ENCODE measurements at regions not wholly inside any gene's neighbourhood (a gene's known extent, or its start where the extent isn't known, plus 50 kb on each side); places are given as distances from the start of the nearest gene placed in this dataset.

DNA sequence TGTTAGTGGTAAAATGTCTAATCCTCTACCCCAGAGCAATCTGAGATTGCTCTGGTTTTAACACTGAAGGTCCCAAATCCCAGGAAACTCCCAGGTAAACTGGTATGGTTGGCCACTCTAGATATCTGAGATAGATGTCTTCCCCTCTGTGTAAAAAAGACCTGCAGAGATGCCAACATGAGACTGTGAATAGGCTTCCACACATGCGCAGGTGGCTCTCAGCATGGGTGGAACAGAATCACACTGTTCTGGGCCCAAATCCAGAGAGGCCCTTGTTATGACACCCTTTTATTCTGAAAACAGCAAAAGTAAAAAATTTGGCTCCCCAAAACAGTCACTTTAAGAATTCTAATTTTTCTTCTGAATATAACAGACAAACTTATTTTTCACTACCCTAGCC, 88.7 kb upstream of the BMP5 start:
- TF ChIP-seq, protein P1, sequence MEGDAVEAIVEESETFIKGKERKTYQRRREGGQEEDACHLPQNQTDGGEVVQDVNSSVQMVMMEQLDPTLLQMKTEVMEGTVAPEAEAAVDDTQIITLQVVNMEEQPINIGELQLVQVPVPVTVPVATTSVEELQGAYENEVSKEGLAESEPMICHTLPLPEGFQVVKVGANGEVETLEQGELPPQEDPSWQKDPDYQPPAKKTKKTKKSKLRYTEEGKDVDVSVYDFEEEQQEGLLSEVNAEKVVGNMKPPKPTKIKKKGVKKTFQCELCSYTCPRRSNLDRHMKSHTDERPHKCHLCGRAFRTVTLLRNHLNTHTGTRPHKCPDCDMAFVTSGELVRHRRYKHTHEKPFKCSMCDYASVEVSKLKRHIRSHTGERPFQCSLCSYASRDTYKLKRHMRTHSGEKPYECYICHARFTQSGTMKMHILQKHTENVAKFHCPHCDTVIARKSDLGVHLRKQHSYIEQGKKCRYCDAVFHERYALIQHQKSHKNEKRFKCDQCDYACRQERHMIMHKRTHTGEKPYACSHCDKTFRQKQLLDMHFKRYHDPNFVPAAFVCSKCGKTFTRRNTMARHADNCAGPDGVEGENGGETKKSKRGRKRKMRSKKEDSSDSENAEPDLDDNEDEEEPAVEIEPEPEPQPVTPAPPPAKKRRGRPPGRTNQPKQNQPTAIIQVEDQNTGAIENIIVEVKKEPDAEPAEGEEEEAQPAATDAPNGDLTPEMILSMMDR (IDR thresholded peaks at IDR 0.05), result no peak
- TF ChIP-seq TEAD4 (IDR thresholded peaks at IDR 0.05; ENCODE audit: borderline replicate concordance, insufficient read depth), result no peak
- no peak for TF ChIP-seq POLR2AphosphoS5 (IDR thresholded peaks at IDR 0.05; ENCODE audit: low read depth, low read length)
- TF ChIP-seq NRF1 (IDR thresholded peaks at IDR 0.05; ENCODE audit: low read depth, low read length), result no peak
- TF ChIP-seq GATA2 (CRISPR knock-in tag; IDR thresholded peaks at IDR 0.05), result no peak
